Activated CD4-positive, CD25-positive, alpha-beta regulatory T cell treated with anti-CD3 and anti-CD28 coated beads, Interleukin-2, amount 50 U/mL, for 24 hours (primary cell): ENCODE measurements at regions not wholly inside any gene's neighbourhood (a gene's known extent, or its start where the extent isn't known, plus 50 kb on each side); places are given as distances from the start of the nearest gene placed in this dataset.
A peak's percentile ranks its signal among the peaks of the same experiment; 100 is the strongest.
"Not testable (repeated sequence)": the region's sequence is repeated elsewhere in the genome, so short reads cannot be mapped to it uniquely, and the experiment has no call there.

Experiments used
- ATAC-seq, 2 donors: fragments of 150-1000 bp; cut with Tn5 transposase; one replicate each; pipeline ENCODE4 v1.10.0; 2021; ENCODE audit warnings: mild to moderate bottlenecking in 1 of 2, moderate library complexity in 1 of 2

GRCh38 chr6:154602708-154603107 is 92.2 kb upstream of the CNKSR3 start:
- ATAC-seq = no peak

GRCh38 chr6:154604119-154604518 is 93.6 kb upstream of the CNKSR3 start:
- no peak for ATAC-seq

- peak; percentile 40 to 44 for ATAC-seq
Observed at GRCh38 chr6:154605178-154605881, 94.8 kb upstream of the CNKSR3 start.

- ATAC-seq = no peak
Observed at GRCh38 chr6:154605882-154606370, 95.4 kb upstream of the CNKSR3 start.

- peak; percentile 90 to 91 for ATAC-seq
Observed at GRCh38 chr6:154606457-154606856, 96.0 kb upstream of the CNKSR3 start.

GRCh38 chr6:154606860-154607259 is 96.4 kb upstream of the CNKSR3 start:
- no peak for ATAC-seq

GRCh38 chr6:154611241-154611640 is 100.8 kb upstream of the CNKSR3 start:
- no peak for ATAC-seq

GRCh38 chr6:154611847-154612246 is 101.4 kb upstream of the CNKSR3 start:
- ATAC-seq = no peak

- ATAC-seq = peak; percentile 46 to 59
Observed at GRCh38 chr6:154613137-154613676, 102.7 kb upstream of the CNKSR3 start.

GRCh38 chr6:154614101-154614500 is 103.6 kb upstream of the CNKSR3 start:
- no peak for ATAC-seq

GRCh38 chr6:154614641-154615040 is 104.2 kb upstream of the CNKSR3 start:
- ATAC-seq = no peak

GRCh38 chr6:154615483-154616025 is 105.1 kb upstream of the CNKSR3 start:
- ATAC-seq = no peak

GRCh38 chr6:154617175-154617574 is 106.7 kb upstream of the CNKSR3 start:
- no peak for ATAC-seq

- ATAC-seq = no peak
Observed at GRCh38 chr6:154619146-154619545, 108.7 kb upstream of the CNKSR3 start.

- ATAC-seq = no peak
Observed at GRCh38 chr6:154621686-154622085, 111.2 kb upstream of the CNKSR3 start.

- ATAC-seq = no peak
Observed at GRCh38 chr6:154622618-154623336, 110.4 kb upstream of the SCAF8 start.

- no peak for ATAC-seq
Observed at GRCh38 chr6:154623391-154623790, 109.8 kb upstream of the SCAF8 start.

GRCh38 chr6:154624038-154624599 is 109.1 kb upstream of the SCAF8 start:
- no peak for ATAC-seq

GRCh38 chr6:154624727-154625126 is 108.5 kb upstream of the SCAF8 start:
- not testable (repeated sequence) for ATAC-seq

GRCh38 chr6:154625721-154626120 is 107.5 kb upstream of the SCAF8 start:
- no peak for ATAC-seq

GRCh38 chr6:154629127-154629526 is 104.1 kb upstream of the SCAF8 start:
- no peak for ATAC-seq

GRCh38 chr6:154632119-154632518 is 101.1 kb upstream of the SCAF8 start:
- no peak for ATAC-seq

GRCh38 chr6:154637392-154637791 is 95.8 kb upstream of the SCAF8 start:
- ATAC-seq = no peak
